ENCODE measurements at regions not wholly inside any gene's neighbourhood (a gene's known extent, or its start where the extent isn't known, plus 50 kb on each side); places are given as distances from the start of the nearest gene placed in this dataset.
"Not testable (repeated sequence)": the region's sequence is repeated elsewhere in the genome, so short reads cannot be mapped to it uniquely, and the experiment has no call there.

- TF ChIP-seq CTCF (IDR thresholded peaks at IDR 0.05; ENCODE audit: low read length); EZH2phosphoT487 (IDR thresholded peaks at IDR 0.05; ENCODE audit: low read length); EZH2 (optimal IDR thresholded peaks at IDR 0.05; ENCODE audit: low read depth, low read length): not testable (repeated sequence)
Observed at GRCh38 chr4:22631167-22631566, 61.6 kb upstream of the GBA3 start.
